ENCODE measurements at regions not wholly inside any gene's neighbourhood (a gene's known extent, or its start where the extent isn't known, plus 50 kb on each side); places are given as distances from the start of the nearest gene placed in this dataset.

GRCh38 chr15:47273864-47274263, 443.4 kb upstream of the SEMA6D start:
- H3K79me2 ChIP-seq (ENCODE audit: low read length) = no peaks in the 10 kb centered on the region
- no peaks in the 10 kb centered on the region for H3K27me3 ChIP-seq (ENCODE audit: low read length)
- H3K9ac ChIP-seq (ENCODE audit: low read length) = no peak overlapping the region
- no peaks in the 10 kb centered on the region for H4K20me1 ChIP-seq (ENCODE audit: insufficient read depth, low read depth, low read length)
- no peak overlapping the region for H3K4me3 ChIP-seq (ENCODE audit: low read length)
- H3K36me3 ChIP-seq (ENCODE audit: insufficient read depth, low read length) = no peaks in the 10 kb centered on the region
- DNase-seq = no peak
- no peaks in the 10 kb centered on the region for H3K9me2 ChIP-seq (replicated peaks; ENCODE audit: insufficient read depth, low read length)
- no peak overlapping the region for H3K4me2 ChIP-seq (ENCODE audit: low read depth, low read length, poor library complexity, severe bottlenecking)
- no peaks in the 10 kb centered on the region for H3K4me1 ChIP-seq (ENCODE audit: low read length)
- peaks cover 30% of the 10 kb centered on the region for H3K9me3 ChIP-seq (ENCODE audit: low read length)
- H2AFZ ChIP-seq (ENCODE audit: low read length) = no peak overlapping the region
- no peak overlapping the region for H3K27ac ChIP-seq (ENCODE audit: low read length)

GRCh38 chr15:47283246-47283645, 434.1 kb upstream of the SEMA6D start:
- H4K20me1 ChIP-seq (ENCODE audit: insufficient read depth, low read depth, low read length) = no peaks in the 10 kb centered on the region
- no peaks in the 10 kb centered on the region for H3K36me3 ChIP-seq (ENCODE audit: insufficient read depth, low read length)
- H3K4me1 ChIP-seq (ENCODE audit: low read length) = no peaks in the 10 kb centered on the region
- H3K9me3 ChIP-seq (ENCODE audit: low read length) = peaks cover 34% of the 10 kb centered on the region
- H3K27me3 ChIP-seq (ENCODE audit: low read length) = no peaks in the 10 kb centered on the region
- DNase-seq = no peak
- H2AFZ ChIP-seq (ENCODE audit: low read length) = no peak overlapping the region
- H3K79me2 ChIP-seq (ENCODE audit: low read length) = no peaks in the 10 kb centered on the region
- H3K9me2 ChIP-seq (replicated peaks; ENCODE audit: insufficient read depth, low read length) = no peaks in the 10 kb centered on the region
- H3K9ac ChIP-seq (ENCODE audit: low read length) = no peak overlapping the region
- no peak overlapping the region for H3K27ac ChIP-seq (ENCODE audit: low read length)
- H3K4me2 ChIP-seq (ENCODE audit: low read depth, low read length, poor library complexity, severe bottlenecking) = no peak overlapping the region
- H3K4me3 ChIP-seq (ENCODE audit: low read length) = no peak overlapping the region

DNA sequence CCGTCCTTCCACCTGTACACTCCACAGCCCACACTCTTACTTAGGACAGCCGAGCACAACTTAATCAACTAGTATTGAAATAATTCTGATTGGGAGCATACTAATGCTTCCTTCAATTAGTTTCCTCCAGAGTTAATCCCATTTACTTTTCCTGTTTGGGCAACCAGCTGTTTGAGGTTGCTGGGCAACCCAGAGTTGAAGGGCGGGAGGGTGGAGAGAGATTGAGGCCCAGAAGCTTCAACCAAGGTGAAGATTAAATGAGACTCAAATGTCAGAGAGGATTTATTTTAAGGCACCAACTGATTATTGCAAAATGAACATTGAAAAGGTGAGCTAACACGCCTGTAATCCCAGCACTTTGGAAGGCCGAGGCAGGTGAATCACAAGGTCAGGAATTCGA, 428.5 kb upstream of the SEMA6D start:
- Histone ChIP-seq H3K4me1 (ENCODE audit: low read length) (no peaks in the 10 kb centered on the region), H3K27ac (ENCODE audit: low read length) (no peak overlapping the region), H3K27me3 (ENCODE audit: low read length) (no peaks in the 10 kb centered on the region), H3K4me2 (ENCODE audit: low read depth, low read length, poor library complexity, severe bottlenecking) (no peak overlapping the region), H3K9ac (ENCODE audit: low read length) (no peak overlapping the region), H4K20me1 (ENCODE audit: insufficient read depth, low read depth, low read length) (no peaks in the 10 kb centered on the region), H3K9me2 (replicated peaks; ENCODE audit: insufficient read depth, low read length) (no peaks in the 10 kb centered on the region), H3K79me2 (ENCODE audit: low read length) (no peaks in the 10 kb centered on the region), H2AFZ (ENCODE audit: low read length) (no peak overlapping the region), H3K9me3 (ENCODE audit: low read length) (peaks cover 21% of the 10 kb centered on the region), H3K4me3 (ENCODE audit: low read length) (no peak overlapping the region), H3K36me3 (ENCODE audit: insufficient read depth, low read length) (no peaks in the 10 kb centered on the region)
- no peak for DNase-seq

- no peak overlapping the region for H3K4me3 ChIP-seq (ENCODE audit: low read length)
- DNase-seq = no peak
- no peak overlapping the region for H3K27ac ChIP-seq (ENCODE audit: low read length)
- H3K9me3 ChIP-seq (ENCODE audit: low read length) = peaks cover 20% of the 10 kb centered on the region
- no peak overlapping the region for H3K9ac ChIP-seq (ENCODE audit: low read length)
- no peaks in the 10 kb centered on the region for H3K36me3 ChIP-seq (ENCODE audit: insufficient read depth, low read length)
- no peaks in the 10 kb centered on the region for H3K27me3 ChIP-seq (ENCODE audit: low read length)
- no peak overlapping the region for H3K4me2 ChIP-seq (ENCODE audit: low read depth, low read length, poor library complexity, severe bottlenecking)
- H2AFZ ChIP-seq (ENCODE audit: low read length) = no peak overlapping the region
- no peaks in the 10 kb centered on the region for H3K79me2 ChIP-seq (ENCODE audit: low read length)
- no peaks in the 10 kb centered on the region for H3K4me1 ChIP-seq (ENCODE audit: low read length)
- no peaks in the 10 kb centered on the region for H4K20me1 ChIP-seq (ENCODE audit: insufficient read depth, low read depth, low read length)
- no peaks in the 10 kb centered on the region for H3K9me2 ChIP-seq (replicated peaks; ENCODE audit: insufficient read depth, low read length)
Measured at GRCh38 chr15:47289656-47290055, 427.6 kb upstream of the SEMA6D start.

DNA sequence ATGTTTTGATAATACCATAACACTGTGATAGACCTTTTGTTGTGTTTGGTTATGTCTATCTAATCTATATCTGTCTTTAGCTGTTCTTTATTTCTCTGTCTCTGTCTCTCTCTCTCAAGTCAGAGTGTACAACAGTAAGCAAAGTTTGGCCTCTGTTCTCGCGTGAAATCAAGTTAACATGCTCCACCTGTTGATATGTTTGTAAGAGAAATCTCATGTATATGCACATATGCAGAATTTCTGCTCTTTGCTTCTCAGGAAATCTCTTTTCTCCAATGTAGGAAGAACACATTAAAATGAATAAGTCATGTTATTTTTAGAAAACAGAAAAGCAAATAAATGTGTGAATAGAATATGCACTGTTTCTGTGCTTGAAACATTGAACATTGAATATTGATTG, 425.5 kb upstream of the SEMA6D start:
- Histone ChIP-seq H3K27me3 (ENCODE audit: low read length) (no peaks in the 10 kb centered on the region), H3K9me3 (ENCODE audit: low read length) (peaks cover 25% of the 10 kb centered on the region), H2AFZ (ENCODE audit: low read length) (no peak overlapping the region), H3K9me2 (replicated peaks; ENCODE audit: insufficient read depth, low read length) (no peaks in the 10 kb centered on the region), H3K79me2 (ENCODE audit: low read length) (no peaks in the 10 kb centered on the region), H3K4me1 (ENCODE audit: low read length) (no peaks in the 10 kb centered on the region), H3K4me2 (ENCODE audit: low read depth, low read length, poor library complexity, severe bottlenecking) (no peak overlapping the region), H3K9ac (ENCODE audit: low read length) (no peak overlapping the region), H3K27ac (ENCODE audit: low read length) (no peak overlapping the region), H3K36me3 (ENCODE audit: insufficient read depth, low read length) (no peaks in the 10 kb centered on the region), H4K20me1 (ENCODE audit: insufficient read depth, low read depth, low read length) (no peaks in the 10 kb centered on the region), H3K4me3 (ENCODE audit: low read length) (no peak overlapping the region)
- DNase-seq = no peak

GRCh38 chr15:47292638-47293190, 424.6 kb upstream of the SEMA6D start:
- Histone ChIP-seq H3K9me2 (replicated peaks; ENCODE audit: insufficient read depth, low read length) (no peaks in the 10 kb centered on the region), H3K4me1 (ENCODE audit: low read length) (no peaks in the 10 kb centered on the region), H3K9ac (ENCODE audit: low read length) (no peak overlapping the region), H3K27me3 (ENCODE audit: low read length) (no peaks in the 10 kb centered on the region), H3K9me3 (ENCODE audit: low read length) (peaks cover 21% of the 10 kb centered on the region), H4K20me1 (ENCODE audit: insufficient read depth, low read depth, low read length) (no peaks in the 10 kb centered on the region), H3K4me3 (ENCODE audit: low read length) (no peak overlapping the region), H3K4me2 (ENCODE audit: low read depth, low read length, poor library complexity, severe bottlenecking) (no peak overlapping the region), H3K36me3 (ENCODE audit: insufficient read depth, low read length) (no peaks in the 10 kb centered on the region), H3K27ac (ENCODE audit: low read length) (no peak overlapping the region), H3K79me2 (ENCODE audit: low read length) (no peaks in the 10 kb centered on the region), H2AFZ (ENCODE audit: low read length) (no peak overlapping the region)
- no peak for DNase-seq

GRCh38 chr15:47293466-47294162, 423.7 kb upstream of the SEMA6D start:
- no peak overlapping the region for H2AFZ ChIP-seq (ENCODE audit: low read length)
- H4K20me1 ChIP-seq (ENCODE audit: insufficient read depth, low read depth, low read length) = no peaks in the 10 kb centered on the region
- H3K36me3 ChIP-seq (ENCODE audit: insufficient read depth, low read length) = no peaks in the 10 kb centered on the region
- H3K27ac ChIP-seq (ENCODE audit: low read length) = no peak overlapping the region
- no peaks in the 10 kb centered on the region for H3K4me1 ChIP-seq (ENCODE audit: low read length)
- no peak overlapping the region for H3K9ac ChIP-seq (ENCODE audit: low read length)
- no peaks in the 10 kb centered on the region for H3K79me2 ChIP-seq (ENCODE audit: low read length)
- no peak for DNase-seq
- no peaks in the 10 kb centered on the region for H3K27me3 ChIP-seq (ENCODE audit: low read length)
- H3K4me3 ChIP-seq (ENCODE audit: low read length) = no peak overlapping the region
- peaks cover 14% of the 10 kb centered on the region for H3K9me3 ChIP-seq (ENCODE audit: low read length)
- H3K4me2 ChIP-seq (ENCODE audit: low read depth, low read length, poor library complexity, severe bottlenecking) = no peak overlapping the region
- no peaks in the 10 kb centered on the region for H3K9me2 ChIP-seq (replicated peaks; ENCODE audit: insufficient read depth, low read length)

GRCh38 chr15:47294765-47295259, 422.5 kb upstream of the SEMA6D start:
- Histone ChIP-seq H3K9me3 (ENCODE audit: low read length) (peaks cover 17% of the 10 kb centered on the region), H3K9me2 (replicated peaks; ENCODE audit: insufficient read depth, low read length) (no peaks in the 10 kb centered on the region), H3K4me1 (ENCODE audit: low read length) (no peaks in the 10 kb centered on the region), H3K36me3 (ENCODE audit: insufficient read depth, low read length) (no peaks in the 10 kb centered on the region), H2AFZ (ENCODE audit: low read length) (no peak overlapping the region), H3K27ac (ENCODE audit: low read length) (no peak overlapping the region), H3K27me3 (ENCODE audit: low read length) (no peaks in the 10 kb centered on the region), H3K9ac (ENCODE audit: low read length) (no peak overlapping the region), H3K4me2 (ENCODE audit: low read depth, low read length, poor library complexity, severe bottlenecking) (no peak overlapping the region), H3K79me2 (ENCODE audit: low read length) (no peaks in the 10 kb centered on the region), H4K20me1 (ENCODE audit: insufficient read depth, low read depth, low read length) (no peaks in the 10 kb centered on the region), H3K4me3 (ENCODE audit: low read length) (no peak overlapping the region)
- DNase-seq = no peak
